HFFc6 (cell line): ENCODE measurements at regions not wholly inside any gene's neighbourhood (a gene's known extent, or its start where the extent isn't known, plus 50 kb on each side); places are given as distances from the start of the nearest gene placed in this dataset.

ENCODE experiments used
- DNase-seq: peaks from one replicate; pipeline ENCODE4 v3.0.0-alpha.2; 2018
- H3K27ac Mint-ChIP-seq: 2 replicates; pipeline ENCODE4 v1.8.0; 2020; ENCODE audit warnings: mild to moderate bottlenecking, mixed read lengths
- H3K27me3 Mint-ChIP-seq: 2 replicates; pipeline ENCODE4 v1.8.0; 2021; ENCODE audit warnings: mild to moderate bottlenecking, moderate library complexity, mixed read lengths; ENCODE audit not compliant: insufficient read depth
- H3K36me3 Mint-ChIP-seq: 2 replicates; pipeline ENCODE4 v1.8.0; 2021; ENCODE audit warnings: low read depth, mixed read lengths
- H3K4me1 Mint-ChIP-seq: 2 replicates; pipeline ENCODE4 v1.8.0; 2020; ENCODE audit warnings: low read depth, mixed read lengths
- H3K4me3 Mint-ChIP-seq: 2 replicates; pipeline ENCODE4 v1.8.0; 2020; ENCODE audit warnings: mild to moderate bottlenecking, moderate library complexity, mixed read lengths
- H3K9me3 Mint-ChIP-seq: 2 replicates; pipeline ENCODE4 v1.8.0; 2020; ENCODE audit warnings: mild to moderate bottlenecking, mixed read lengths
- TF ChIP-seq, protein P1 (sequence below): fragments of 200-600 bp; sonication (generic); IDR thresholded peaks from 2 replicates; pipeline ENCODE4 v1.5.0; 2021; ENCODE audit warnings: antibody characterized with exemption, mild to moderate bottlenecking

- Mint-ChIP-seq H3K9me3 (peaks cover 49% of the 10 kb centered on the region), H3K27ac (no peak overlapping the region), H3K27me3 (peaks cover 2% of the 10 kb centered on the region), H3K4me3 (no peak overlapping the region), H3K4me1 (no peaks in the 10 kb centered on the region), H3K36me3 (peaks cover 5% of the 10 kb centered on the region; the same call in 1 of the 2 replicates)
- no peak for DNase-seq
- TF ChIP-seq, protein P1, sequence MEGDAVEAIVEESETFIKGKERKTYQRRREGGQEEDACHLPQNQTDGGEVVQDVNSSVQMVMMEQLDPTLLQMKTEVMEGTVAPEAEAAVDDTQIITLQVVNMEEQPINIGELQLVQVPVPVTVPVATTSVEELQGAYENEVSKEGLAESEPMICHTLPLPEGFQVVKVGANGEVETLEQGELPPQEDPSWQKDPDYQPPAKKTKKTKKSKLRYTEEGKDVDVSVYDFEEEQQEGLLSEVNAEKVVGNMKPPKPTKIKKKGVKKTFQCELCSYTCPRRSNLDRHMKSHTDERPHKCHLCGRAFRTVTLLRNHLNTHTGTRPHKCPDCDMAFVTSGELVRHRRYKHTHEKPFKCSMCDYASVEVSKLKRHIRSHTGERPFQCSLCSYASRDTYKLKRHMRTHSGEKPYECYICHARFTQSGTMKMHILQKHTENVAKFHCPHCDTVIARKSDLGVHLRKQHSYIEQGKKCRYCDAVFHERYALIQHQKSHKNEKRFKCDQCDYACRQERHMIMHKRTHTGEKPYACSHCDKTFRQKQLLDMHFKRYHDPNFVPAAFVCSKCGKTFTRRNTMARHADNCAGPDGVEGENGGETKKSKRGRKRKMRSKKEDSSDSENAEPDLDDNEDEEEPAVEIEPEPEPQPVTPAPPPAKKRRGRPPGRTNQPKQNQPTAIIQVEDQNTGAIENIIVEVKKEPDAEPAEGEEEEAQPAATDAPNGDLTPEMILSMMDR: no peak
Measured at GRCh38 chr2:128836559-128837100, 518.0 kb upstream of the HS6ST1 start.

DNA sequence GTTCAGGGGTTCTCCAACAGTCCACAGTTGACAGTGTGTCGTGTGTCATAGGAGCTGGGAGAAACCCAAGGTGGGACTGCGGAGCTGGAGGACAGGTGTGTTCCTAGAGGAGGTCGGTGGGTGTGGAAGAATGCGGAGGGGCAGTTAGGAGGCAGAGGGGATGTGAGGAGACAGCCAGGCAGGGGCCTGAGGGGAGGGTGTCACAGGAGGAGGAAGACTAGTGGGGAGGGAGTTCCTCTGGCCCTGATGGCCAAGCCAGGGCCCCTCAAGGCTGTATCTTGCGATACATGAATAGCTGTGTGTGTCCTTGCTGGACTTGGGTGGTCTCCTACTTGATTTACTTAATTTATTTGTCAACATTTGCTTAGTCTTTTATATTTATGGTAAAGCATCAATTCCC lies 519.6 kb upstream of the HS6ST1 start:
- TF ChIP-seq, protein P1: no peak
- Mint-ChIP-seq H3K9me3 (peaks cover 46% of the 10 kb centered on the region), H3K36me3 (peaks cover 5% of the 10 kb centered on the region; the same call in 1 of the 2 replicates), H3K4me1 (no peaks in the 10 kb centered on the region), H3K27ac (no peak overlapping the region), H3K27me3 (peaks cover 2% of the 10 kb centered on the region), H3K4me3 (no peak overlapping the region)
- no peak for DNase-seq

DNA sequence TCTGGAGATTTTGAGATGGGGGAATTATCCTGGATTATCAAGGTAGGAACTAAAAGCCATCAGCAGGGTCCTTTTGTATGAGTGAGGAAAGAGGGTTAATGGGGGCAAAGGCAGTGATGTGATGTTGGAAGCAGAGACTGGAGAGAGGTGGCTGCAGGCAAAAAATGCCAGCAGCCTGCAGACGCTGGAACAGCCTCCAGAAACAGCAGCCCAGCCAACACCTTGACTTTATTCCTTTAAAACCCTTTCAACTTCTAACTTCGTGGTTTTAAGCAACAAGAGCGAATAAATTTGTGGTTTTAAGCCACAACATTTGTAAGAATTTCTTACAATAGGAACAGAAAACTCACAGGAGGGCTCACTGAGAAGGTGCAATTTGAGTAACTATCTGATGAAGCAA lies 523.1 kb upstream of the HS6ST1 start:
- TF ChIP-seq, protein P1: no peak
- peaks cover 46% of the 10 kb centered on the region for H3K9me3 Mint-ChIP-seq
- no peak overlapping the region for H3K27ac Mint-ChIP-seq
- H3K27me3 Mint-ChIP-seq: peaks cover 2% of the 10 kb centered on the region
- DNase-seq: no peak
- H3K4me1 Mint-ChIP-seq: no peaks in the 10 kb centered on the region
- no peak overlapping the region for H3K4me3 Mint-ChIP-seq
- H3K36me3 Mint-ChIP-seq: peaks cover 5% of the 10 kb centered on the region; the same call in 1 of the 2 replicates

DNA sequence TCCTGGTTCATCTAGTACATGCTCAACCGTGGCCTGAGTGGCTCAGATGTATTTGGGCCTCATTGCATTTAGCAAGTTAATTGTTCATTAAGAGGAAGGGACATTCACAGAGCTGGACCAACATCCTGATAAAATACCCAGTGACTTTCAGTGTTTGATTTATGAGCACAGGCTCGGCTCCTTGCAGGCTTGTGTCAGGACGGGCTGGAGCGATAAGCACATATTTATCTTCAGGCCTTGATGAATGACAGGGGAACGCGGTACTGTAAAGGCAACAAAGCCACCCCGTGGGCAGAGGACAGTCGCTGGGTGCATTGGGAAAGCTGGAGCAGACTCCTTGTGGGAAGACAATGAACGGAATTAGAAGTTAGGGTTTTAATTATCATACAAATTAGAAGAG lies 548.6 kb upstream of the HS6ST1 start:
- no peaks in the 10 kb centered on the region for H3K4me1 Mint-ChIP-seq
- H3K4me3 Mint-ChIP-seq: no peak overlapping the region
- H3K36me3 Mint-ChIP-seq: no peaks in the 10 kb centered on the region
- peaks cover 22% of the 10 kb centered on the region for H3K9me3 Mint-ChIP-seq
- TF ChIP-seq, protein P1: no peak
- no peak overlapping the region for H3K27ac Mint-ChIP-seq
- no peak for DNase-seq
- H3K27me3 Mint-ChIP-seq: no peaks in the 10 kb centered on the region

GRCh38 chr2:128867936-128868636 lies 549.4 kb upstream of the HS6ST1 start:
- H3K27ac Mint-ChIP-seq: no peak overlapping the region
- H3K36me3 Mint-ChIP-seq: no peaks in the 10 kb centered on the region
- no peak for DNase-seq
- no peak overlapping the region for H3K4me3 Mint-ChIP-seq
- no peaks in the 10 kb centered on the region for H3K4me1 Mint-ChIP-seq
- H3K27me3 Mint-ChIP-seq: no peaks in the 10 kb centered on the region
- TF ChIP-seq, protein P1: no peak
- peaks cover 29% of the 10 kb centered on the region for H3K9me3 Mint-ChIP-seq
